ENCODE measurements at regions not wholly inside any gene's neighbourhood (a gene's known extent, or its start where the extent isn't known, plus 50 kb on each side); places are given as distances from the start of the nearest gene placed in this dataset.
A peak's percentile ranks its signal among the peaks of the same experiment; 100 is the strongest.
"Not testable (repeated sequence)": the region's sequence is repeated elsewhere in the genome, so short reads cannot be mapped to it uniquely, and the experiment has no call there.

DNA sequence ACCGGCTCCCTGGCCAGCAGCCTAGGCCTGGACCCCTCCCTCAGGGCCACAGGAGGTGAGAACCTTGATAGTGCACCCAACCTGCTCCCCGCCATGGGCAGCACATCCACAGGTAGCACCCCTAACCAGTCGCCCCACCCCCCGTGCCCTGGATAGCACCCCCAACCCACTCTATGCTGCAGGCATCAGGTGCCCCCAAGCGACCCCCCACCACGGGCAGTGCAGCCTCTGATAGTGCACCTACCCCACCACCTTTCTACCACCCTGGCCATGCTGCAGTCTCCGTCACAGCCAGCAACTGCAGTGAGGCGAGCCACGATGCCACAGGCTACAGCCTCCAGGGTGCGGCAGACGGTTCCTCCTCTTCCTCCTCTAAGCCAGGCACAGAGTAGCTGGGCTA, 55.6 kb downstream of the SOWAHC start:
- DNase-seq (ENCODE audit: low spot score): no peak
- POLR2A ChIA-PET (ENCODE audit: low non-redundant PET): no interaction called here
- TF ChIP-seq CTCF (conservative IDR thresholded peaks at IDR 0.05; ENCODE audit: low read depth): no peak
- CTCF ChIA-PET: no interaction called here
- H3K27ac ChIP-seq: no peak overlapping the region

- ChIA-PET CTCF (no interaction called here), POLR2A (ENCODE audit: low non-redundant PET) (no interaction called here)
- no peak for DNase-seq (ENCODE audit: low spot score)
- no peak overlapping the region for H3K27ac ChIP-seq
- TF ChIP-seq CTCF (conservative IDR thresholded peaks at IDR 0.05; ENCODE audit: low read depth): no peak
Observed at GRCh38 chr2:109670556-109671411, 56.6 kb downstream of the SOWAHC start.

DNA sequence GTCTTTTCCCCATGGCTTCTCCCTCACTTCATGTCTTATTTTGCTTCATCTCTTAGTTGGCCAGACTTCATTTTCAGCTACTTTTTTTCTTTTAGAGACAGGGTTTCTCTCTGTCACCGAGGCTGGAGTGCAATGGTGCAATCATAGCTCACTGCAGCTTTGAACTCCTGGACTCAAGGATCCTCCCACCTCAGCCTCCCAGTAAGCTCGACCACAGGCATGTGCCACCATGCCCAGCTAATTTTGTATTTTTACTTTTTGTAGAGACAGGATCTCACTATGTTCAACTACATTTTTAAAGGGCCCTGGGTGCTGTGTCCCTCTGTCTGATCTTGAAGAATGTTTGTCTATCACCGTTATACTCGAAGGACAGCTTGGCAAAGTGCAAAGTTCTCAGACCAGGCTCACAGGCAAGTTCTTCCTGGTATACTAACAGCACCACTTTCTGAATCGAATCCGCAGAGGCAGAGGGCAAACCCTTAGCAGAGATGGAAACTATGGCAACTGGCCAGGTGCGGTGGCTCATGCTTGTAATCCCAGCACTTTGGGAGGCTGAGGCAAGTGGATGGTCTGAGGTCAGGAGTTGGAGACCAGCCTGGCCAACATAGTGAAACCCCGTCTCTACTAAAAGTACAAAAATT, 60.9 kb downstream of the SOWAHC start:
- peak overlapping the region; percentile 83 for H3K27ac ChIP-seq
- POLR2A ChIA-PET (ENCODE audit: low non-redundant PET): no interaction called here
- TF ChIP-seq CTCF (conservative IDR thresholded peaks at IDR 0.05; ENCODE audit: low read depth): no peak
- DNase-seq (ENCODE audit: low spot score): no peak
- CTCF ChIA-PET: interaction anchor here (0.6 to 1.2 kb wide), 3 partner anchors 35 to 283 kb away, joined by 3 to 4 read pairs (median 3); no protein-coding TSS in a partner anchor

DNA sequence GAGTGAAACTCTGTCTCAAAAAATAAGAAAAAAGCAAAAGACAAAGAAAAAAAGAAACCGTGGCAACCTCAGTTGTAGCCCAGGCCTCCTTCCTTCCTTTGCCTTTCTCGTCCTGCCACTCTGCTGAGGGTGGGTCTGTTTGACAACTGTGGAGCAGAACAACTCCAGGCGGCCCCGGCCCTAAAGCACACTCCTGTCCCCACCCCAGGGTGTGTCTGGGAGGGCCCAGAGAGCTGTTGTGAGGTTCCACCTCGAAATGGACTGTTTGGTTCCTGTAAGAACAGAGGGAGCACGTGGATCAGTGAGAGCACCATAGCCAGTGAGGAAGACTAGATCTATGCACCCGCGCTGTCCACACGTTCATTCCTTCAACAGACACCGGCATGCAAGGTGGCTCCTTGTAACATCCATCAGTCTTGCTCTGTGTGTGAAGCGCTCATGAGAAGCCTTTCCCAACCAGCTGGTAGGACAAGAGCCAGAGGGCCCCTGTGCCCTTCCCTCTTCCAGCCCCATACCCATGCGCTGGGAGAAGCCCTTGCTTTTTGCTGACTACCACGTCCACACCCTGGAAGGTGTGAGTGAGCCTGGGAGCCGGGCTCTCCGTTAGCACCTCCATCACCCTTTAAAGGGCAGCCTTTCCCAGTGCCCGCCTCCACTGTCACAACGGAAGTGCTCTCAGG, 61.6 kb downstream of the SOWAHC start:
- peak overlapping the region; percentile 83 for H3K27ac ChIP-seq
- no peak for DNase-seq (ENCODE audit: low spot score)
- ChIA-PET POLR2A (ENCODE audit: low non-redundant PET) (no interaction called here), CTCF (interaction anchor here (0.6 to 0.7 kb wide), 2 partner anchors 47 to 129 kb away, joined by 3 read pairs; no protein-coding TSS in a partner anchor)
- no peak for TF ChIP-seq CTCF (conservative IDR thresholded peaks at IDR 0.05; ENCODE audit: low read depth)

DNA sequence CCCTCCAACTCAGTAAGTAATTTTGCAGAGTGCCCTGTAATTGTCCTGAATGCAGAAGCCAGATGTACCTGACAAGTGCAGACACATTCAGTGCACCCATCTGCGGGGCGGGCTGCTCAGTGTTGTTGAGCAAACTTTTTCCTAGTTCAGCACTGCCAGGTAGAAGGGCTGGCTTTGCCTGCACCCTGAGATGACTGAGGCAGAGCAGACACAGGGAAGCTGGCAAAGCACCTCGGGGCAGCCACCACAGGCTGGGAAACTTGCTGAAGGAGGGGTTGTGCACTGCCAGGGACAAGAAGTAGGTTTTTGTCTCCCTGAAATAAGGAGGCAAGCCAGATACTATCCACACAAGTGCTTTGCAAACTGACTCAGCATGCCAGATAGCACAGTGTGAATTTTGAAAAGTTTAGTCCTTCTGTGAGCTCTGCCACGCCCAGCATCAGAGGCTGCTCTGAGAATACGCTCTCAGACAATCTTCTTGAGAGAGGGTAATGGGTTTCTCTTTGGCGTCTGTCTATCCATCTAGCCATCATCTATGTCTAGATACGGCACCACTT, 62.3 kb downstream of the SOWAHC start:
- TF ChIP-seq CTCF (conservative IDR thresholded peaks at IDR 0.05; ENCODE audit: low read depth): no peak
- POLR2A ChIA-PET (ENCODE audit: low non-redundant PET): no interaction called here
- CTCF ChIA-PET: interaction anchor here (0.6 to 0.8 kb wide), 2 partner anchors 10 to 46 kb away, joined by 3 read pairs; no protein-coding TSS in a partner anchor
- H3K27ac ChIP-seq: peak overlapping the region; percentile 83
- DNase-seq (ENCODE audit: low spot score): no peak

GRCh38 chr2:109677121-109677731, 63.1 kb downstream of the SOWAHC start:
- POLR2A ChIA-PET (ENCODE audit: low non-redundant PET): not testable (repeated sequence)
- CTCF ChIA-PET: interaction anchor here (0.8 kb wide), 1 partner anchor 9 kb away, joined by 3 read pairs; no protein-coding TSS in a partner anchor

More at GRCh38 chr2:109677121-109677731, 63.1 kb downstream of the SOWAHC start:
- peak overlapping the region; percentile 83 for H3K27ac ChIP-seq
- DNase-seq (ENCODE audit: low spot score): not testable (repeated sequence)
